ENCODE measurements at regions not wholly inside any gene's neighbourhood (a gene's known extent, or its start where the extent isn't known, plus 50 kb on each side); places are given as distances from the start of the nearest gene placed in this dataset.

DNA sequence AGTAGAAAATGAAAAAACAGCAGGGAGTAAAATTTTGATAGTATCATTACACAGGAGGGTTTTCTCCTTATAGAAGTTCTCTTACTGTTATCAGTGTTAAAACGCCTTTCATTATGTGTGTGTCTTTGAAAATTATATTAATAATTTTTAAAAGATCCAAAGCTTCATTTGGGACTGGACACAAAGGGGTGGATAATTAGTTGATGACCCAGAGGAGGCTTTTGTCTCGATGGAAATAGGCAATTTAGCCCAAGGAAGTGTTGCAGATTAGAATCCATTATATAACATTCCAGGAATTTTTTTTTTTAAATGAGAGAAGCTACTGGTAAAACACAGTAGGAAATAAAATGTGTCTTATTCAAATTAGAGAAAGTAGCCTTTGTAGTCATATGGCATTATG lies 1339.3 kb downstream of the FSTL5 start:
- Histone ChIP-seq H3K27ac (ENCODE audit: insufficient read depth, low read length) (no peak overlapping the region), H3K36me3 (ENCODE audit: control insufficient read depth, insufficient read depth, low read length) (no peaks in the 10 kb centered on the region), H3K4me1 (ENCODE audit: control insufficient read depth, extremely low read depth, insufficient read depth, low read length) (no peaks in the 10 kb centered on the region), H3K79me2 (ENCODE audit: control insufficient read depth, insufficient read depth, low read length) (no peaks in the 10 kb centered on the region), H3K27me3 (ENCODE audit: control insufficient read depth, insufficient read depth, low read length) (no peaks in the 10 kb centered on the region), H3K9me3 (ENCODE audit: control insufficient read depth, insufficient read depth, low read depth, low read length) (no peaks in the 10 kb centered on the region), H3K9ac (ENCODE audit: insufficient read depth, low read length) (no peak overlapping the region), H4K20me1 (ENCODE audit: control insufficient read depth, extremely low read depth, insufficient read depth, low read length) (no peaks in the 10 kb centered on the region), H2AFZ (ENCODE audit: low read length) (no peak overlapping the region), H3K4me3 (replicated peaks in 1 of 4; ENCODE audit: control extremely low read depth in 1 of 4, insufficient read depth in 1 of 4, low read depth in 3 of 4, low read length in 4 of 4) (no peak overlapping the region), H3K4me2 (ENCODE audit: extremely low read depth, insufficient read depth, low read length) (no peak overlapping the region)
- no peak for DNase-seq (ENCODE audit: low read depth in 2 of 2)
- TF ChIP-seq EZH2 (IDR thresholded peaks at IDR 0.05; ENCODE audit: low read length, missing control alignments), result no peak
- TF ChIP-seq, protein P1, sequence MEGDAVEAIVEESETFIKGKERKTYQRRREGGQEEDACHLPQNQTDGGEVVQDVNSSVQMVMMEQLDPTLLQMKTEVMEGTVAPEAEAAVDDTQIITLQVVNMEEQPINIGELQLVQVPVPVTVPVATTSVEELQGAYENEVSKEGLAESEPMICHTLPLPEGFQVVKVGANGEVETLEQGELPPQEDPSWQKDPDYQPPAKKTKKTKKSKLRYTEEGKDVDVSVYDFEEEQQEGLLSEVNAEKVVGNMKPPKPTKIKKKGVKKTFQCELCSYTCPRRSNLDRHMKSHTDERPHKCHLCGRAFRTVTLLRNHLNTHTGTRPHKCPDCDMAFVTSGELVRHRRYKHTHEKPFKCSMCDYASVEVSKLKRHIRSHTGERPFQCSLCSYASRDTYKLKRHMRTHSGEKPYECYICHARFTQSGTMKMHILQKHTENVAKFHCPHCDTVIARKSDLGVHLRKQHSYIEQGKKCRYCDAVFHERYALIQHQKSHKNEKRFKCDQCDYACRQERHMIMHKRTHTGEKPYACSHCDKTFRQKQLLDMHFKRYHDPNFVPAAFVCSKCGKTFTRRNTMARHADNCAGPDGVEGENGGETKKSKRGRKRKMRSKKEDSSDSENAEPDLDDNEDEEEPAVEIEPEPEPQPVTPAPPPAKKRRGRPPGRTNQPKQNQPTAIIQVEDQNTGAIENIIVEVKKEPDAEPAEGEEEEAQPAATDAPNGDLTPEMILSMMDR (conservative IDR thresholded peaks at IDR 0.05 in 1 of 2, IDR thresholded peaks at IDR 0.05 in 1 of 2; ENCODE audit: low read depth in 1 of 2, low read length in 2 of 2), result no peak

GRCh38 chr4:160825644-160826338 lies 1338.0 kb downstream of the FSTL5 start:
- no peak overlapping the region for H3K4me3 ChIP-seq (replicated peaks in 1 of 4; ENCODE audit: control extremely low read depth in 1 of 4, insufficient read depth in 1 of 4, low read depth in 3 of 4, low read length in 4 of 4)
- H3K36me3 ChIP-seq (ENCODE audit: control insufficient read depth, insufficient read depth, low read length), result no peaks in the 10 kb centered on the region
- TF ChIP-seq, protein P1 (conservative IDR thresholded peaks at IDR 0.05 in 1 of 2, IDR thresholded peaks at IDR 0.05 in 1 of 2; ENCODE audit: low read depth in 1 of 2, low read length in 2 of 2), result no peak
- no peak for TF ChIP-seq EZH2 (IDR thresholded peaks at IDR 0.05; ENCODE audit: low read length, missing control alignments)
- H3K4me2 ChIP-seq (ENCODE audit: extremely low read depth, insufficient read depth, low read length), result no peak overlapping the region
- DNase-seq (ENCODE audit: low read depth in 2 of 2), result no peak
- H3K9me3 ChIP-seq (ENCODE audit: control insufficient read depth, insufficient read depth, low read depth, low read length), result no peaks in the 10 kb centered on the region
- no peaks in the 10 kb centered on the region for H3K79me2 ChIP-seq (ENCODE audit: control insufficient read depth, insufficient read depth, low read length)
- no peaks in the 10 kb centered on the region for H4K20me1 ChIP-seq (ENCODE audit: control insufficient read depth, extremely low read depth, insufficient read depth, low read length)
- H3K9ac ChIP-seq (ENCODE audit: insufficient read depth, low read length), result no peak overlapping the region
- no peaks in the 10 kb centered on the region for H3K27me3 ChIP-seq (ENCODE audit: control insufficient read depth, insufficient read depth, low read length)
- H2AFZ ChIP-seq (ENCODE audit: low read length), result no peak overlapping the region
- H3K27ac ChIP-seq (ENCODE audit: insufficient read depth, low read length), result no peak overlapping the region
- no peaks in the 10 kb centered on the region for H3K4me1 ChIP-seq (ENCODE audit: control insufficient read depth, extremely low read depth, insufficient read depth, low read length)

GRCh38 chr4:160826339-160826679 lies 1337.5 kb downstream of the FSTL5 start:
- DNase-seq (ENCODE audit: low read depth in 2 of 2), result no peak
- H3K79me2 ChIP-seq (ENCODE audit: control insufficient read depth, insufficient read depth, low read length), result no peaks in the 10 kb centered on the region
- no peak overlapping the region for H3K9ac ChIP-seq (ENCODE audit: insufficient read depth, low read length)
- no peaks in the 10 kb centered on the region for H3K27me3 ChIP-seq (ENCODE audit: control insufficient read depth, insufficient read depth, low read length)
- no peaks in the 10 kb centered on the region for H4K20me1 ChIP-seq (ENCODE audit: control insufficient read depth, extremely low read depth, insufficient read depth, low read length)
- no peak overlapping the region for H3K27ac ChIP-seq (ENCODE audit: insufficient read depth, low read length)
- H2AFZ ChIP-seq (ENCODE audit: low read length), result no peak overlapping the region
- no peak overlapping the region for H3K4me3 ChIP-seq (replicated peaks in 1 of 4; ENCODE audit: control extremely low read depth in 1 of 4, insufficient read depth in 1 of 4, low read depth in 3 of 4, low read length in 4 of 4)
- no peak overlapping the region for H3K4me2 ChIP-seq (ENCODE audit: extremely low read depth, insufficient read depth, low read length)
- no peak for TF ChIP-seq EZH2 (IDR thresholded peaks at IDR 0.05; ENCODE audit: low read length, missing control alignments)
- TF ChIP-seq, protein P1 (conservative IDR thresholded peaks at IDR 0.05 in 1 of 2, IDR thresholded peaks at IDR 0.05 in 1 of 2; ENCODE audit: low read depth in 1 of 2, low read length in 2 of 2), result no peak
- no peaks in the 10 kb centered on the region for H3K9me3 ChIP-seq (ENCODE audit: control insufficient read depth, insufficient read depth, low read depth, low read length)
- no peaks in the 10 kb centered on the region for H3K4me1 ChIP-seq (ENCODE audit: control insufficient read depth, extremely low read depth, insufficient read depth, low read length)
- no peaks in the 10 kb centered on the region for H3K36me3 ChIP-seq (ENCODE audit: control insufficient read depth, insufficient read depth, low read length)

All from fibroblast of lung (primary cell).